ENCODE measurements at regions not wholly inside any gene's neighbourhood (a gene's known extent, or its start where the extent isn't known, plus 50 kb on each side); places are given as distances from the start of the nearest gene placed in this dataset.

- TF ChIP-seq ADNP (tag; IDR thresholded peaks at IDR 0.05): no peak
- no peak for TF ChIP-seq PML (IDR thresholded peaks at IDR 0.05; ENCODE audit: low read length)
- TF ChIP-seq ELF2 (CRISPR knock-in tag; IDR thresholded peaks at IDR 0.05): no peak
These were observed 401.3 kb downstream of the KCNJ3 start for GRCh38 chr2:155099784-155100183.

All from K562 (cell line).